GM12872 (cell line): ENCODE measurements at regions not wholly inside any gene's neighbourhood (a gene's known extent, or its start where the extent isn't known, plus 50 kb on each side); places are given as distances from the start of the nearest gene placed in this dataset.

Source experiments
- TF ChIP-seq, protein P1 (sequence below): IDR thresholded peaks from 3 replicates; pipeline ENCODE4 v1.5.1; 2011; ENCODE audit warnings: low read depth, mild to moderate bottlenecking, low read length, moderate library complexity; ENCODE audit not compliant: insufficient read depth

DNA sequence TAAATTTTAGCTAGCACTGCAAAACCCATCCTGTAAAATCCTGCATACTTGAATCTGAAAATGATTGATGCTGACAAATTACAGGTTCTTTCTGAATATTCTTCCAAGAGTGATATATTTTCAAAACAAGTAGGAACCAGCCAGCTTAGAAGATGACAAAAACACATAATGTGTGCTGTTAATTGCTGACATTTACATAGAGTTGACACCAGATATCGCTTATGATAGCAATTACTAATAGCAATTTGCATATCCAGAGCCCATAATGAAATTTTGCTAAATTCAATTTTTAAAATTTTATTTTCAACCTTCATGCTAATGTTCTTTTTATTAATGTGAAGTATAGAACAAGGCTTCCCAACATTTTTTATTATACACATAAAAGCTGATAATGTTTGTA lies 284.5 kb downstream of the SEC23A start:
- TF ChIP-seq, protein P1, sequence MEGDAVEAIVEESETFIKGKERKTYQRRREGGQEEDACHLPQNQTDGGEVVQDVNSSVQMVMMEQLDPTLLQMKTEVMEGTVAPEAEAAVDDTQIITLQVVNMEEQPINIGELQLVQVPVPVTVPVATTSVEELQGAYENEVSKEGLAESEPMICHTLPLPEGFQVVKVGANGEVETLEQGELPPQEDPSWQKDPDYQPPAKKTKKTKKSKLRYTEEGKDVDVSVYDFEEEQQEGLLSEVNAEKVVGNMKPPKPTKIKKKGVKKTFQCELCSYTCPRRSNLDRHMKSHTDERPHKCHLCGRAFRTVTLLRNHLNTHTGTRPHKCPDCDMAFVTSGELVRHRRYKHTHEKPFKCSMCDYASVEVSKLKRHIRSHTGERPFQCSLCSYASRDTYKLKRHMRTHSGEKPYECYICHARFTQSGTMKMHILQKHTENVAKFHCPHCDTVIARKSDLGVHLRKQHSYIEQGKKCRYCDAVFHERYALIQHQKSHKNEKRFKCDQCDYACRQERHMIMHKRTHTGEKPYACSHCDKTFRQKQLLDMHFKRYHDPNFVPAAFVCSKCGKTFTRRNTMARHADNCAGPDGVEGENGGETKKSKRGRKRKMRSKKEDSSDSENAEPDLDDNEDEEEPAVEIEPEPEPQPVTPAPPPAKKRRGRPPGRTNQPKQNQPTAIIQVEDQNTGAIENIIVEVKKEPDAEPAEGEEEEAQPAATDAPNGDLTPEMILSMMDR: no peak

DNA sequence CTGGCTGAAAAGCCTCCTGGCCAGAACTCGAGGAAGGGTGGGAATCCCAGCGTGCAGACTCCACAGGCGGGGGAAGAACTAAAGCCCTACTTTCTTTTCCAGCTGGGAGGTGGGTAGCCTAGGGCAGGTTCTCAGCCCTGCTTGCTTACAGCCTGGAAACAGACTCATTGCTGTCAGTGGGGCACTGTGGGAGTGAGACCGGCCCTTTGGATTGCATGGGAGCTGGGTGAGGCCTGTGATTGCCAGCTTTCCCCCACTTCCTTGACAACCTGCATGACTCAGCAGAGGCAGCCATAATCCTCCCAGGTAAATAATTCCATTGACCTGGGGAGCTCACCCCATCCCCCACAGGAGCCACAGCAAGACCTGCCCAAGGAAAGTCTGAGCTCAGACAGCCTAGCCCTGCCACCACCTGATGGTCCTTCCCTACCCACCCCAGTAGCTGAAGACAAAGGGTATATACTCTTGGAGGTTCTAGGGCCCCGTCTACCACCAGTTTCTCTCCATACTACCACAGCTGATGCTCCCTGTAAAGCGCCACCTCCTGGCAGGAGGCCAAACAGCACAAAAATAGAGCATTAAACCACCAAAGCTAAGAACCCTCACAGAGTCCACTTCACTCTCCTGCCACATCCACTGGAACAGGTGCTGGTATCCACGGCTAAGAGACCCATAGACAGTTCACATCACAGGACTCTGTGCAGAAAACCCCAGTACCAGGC lies 294.1 kb downstream of the SEC23A start:
- TF ChIP-seq, protein P1: peak; percentile 50

DNA sequence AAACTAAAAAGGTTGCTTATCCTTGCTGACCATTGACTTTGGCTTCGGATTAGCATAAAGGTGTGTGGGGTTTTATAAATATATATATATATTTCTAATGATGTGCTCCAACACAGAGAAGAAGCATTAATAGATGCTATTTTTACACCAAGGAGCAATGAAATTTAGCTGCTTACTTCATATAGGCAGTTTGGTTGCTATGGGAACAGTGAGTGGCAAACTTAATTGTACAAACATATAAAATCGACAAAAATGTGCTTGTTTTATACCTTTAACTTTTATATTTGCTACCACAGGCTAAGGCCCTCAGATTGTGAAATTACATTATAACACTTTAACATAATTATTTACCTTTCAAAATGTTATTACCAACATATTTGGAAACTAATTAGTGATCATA lies 303.4 kb downstream of the SEC23A start:
- TF ChIP-seq, protein P1: no peak

DNA sequence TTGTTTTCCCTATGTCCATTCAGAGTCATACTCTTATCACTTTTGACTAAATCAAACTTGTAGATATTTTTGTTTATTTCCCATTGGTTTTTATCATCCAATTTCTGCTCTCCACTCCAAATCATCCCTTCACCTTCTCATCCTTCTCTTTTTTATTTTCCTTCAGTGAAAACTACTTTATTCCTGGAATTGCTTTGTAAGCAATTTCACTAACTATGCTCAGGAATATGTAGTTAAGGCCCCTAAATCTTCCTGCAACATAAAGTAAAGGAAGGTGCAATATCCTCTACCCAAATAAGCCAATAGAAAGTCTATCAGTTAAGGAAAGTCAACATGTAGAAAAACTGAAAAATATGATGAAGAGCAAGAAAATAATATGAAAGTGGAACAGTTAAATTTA lies 308.4 kb downstream of the SEC23A start:
- TF ChIP-seq, protein P1: no peak

DNA sequence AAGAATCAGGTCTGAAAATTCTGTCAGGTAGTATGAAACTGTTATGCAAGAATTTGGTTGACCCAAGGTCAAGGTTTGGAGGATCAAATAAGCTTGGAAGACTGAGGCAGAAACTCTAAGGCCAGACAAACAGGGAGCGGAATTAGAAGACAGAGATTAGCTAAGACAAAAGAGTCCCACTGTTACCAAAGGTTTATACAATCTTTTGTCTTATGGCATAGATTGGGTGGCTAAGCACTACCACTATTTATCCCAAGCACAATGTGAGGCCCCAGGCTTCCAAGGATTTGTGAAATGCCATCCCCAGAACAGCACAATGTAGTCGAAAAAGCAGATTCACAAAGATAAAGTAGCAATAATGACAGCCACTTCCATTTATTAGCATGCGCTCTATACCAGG lies 311.2 kb downstream of the SEC23A start:
- TF ChIP-seq, protein P1: no peak

DNA sequence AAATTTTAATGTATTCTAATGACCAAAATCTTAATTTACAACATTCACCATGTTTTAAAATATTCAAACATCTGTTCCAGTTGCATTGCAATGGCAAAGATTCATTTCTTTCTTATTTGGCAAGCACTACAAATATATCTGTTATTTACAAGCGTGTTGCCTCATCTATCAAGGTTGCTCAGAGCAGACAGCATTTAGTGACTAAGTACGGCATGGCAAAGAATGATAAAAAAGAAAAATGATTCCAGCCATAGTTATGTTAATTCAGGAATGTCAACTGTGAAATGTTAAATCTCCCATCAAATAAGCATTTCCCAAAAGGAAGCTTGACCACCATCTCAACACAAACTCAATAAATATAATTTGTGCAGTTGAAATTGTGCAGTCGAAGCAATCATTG lies 312.1 kb downstream of the SEC23A start:
- TF ChIP-seq, protein P1: no peak

DNA sequence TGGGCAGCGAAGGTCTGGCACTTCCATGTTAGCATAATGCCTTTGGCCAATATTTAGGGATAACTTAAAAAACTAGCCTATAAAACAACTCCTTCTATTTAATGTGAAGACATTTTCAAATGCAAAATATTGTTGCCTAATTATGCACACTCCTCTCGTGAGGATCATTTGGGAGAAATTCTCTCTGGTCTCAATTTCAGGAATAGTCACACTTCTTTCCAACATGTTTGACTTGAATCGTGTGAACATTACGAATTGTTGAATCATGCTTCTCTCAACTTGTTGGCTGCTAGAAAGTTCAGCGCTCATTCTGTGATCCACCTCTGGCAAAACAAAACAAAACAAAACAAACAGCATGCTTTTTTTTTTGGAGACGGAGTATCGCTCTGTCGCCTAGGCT lies 313.2 kb downstream of the SEC23A start:
- TF ChIP-seq, protein P1: no peak
